AG10803 (cell line): ENCODE measurements at regions not wholly inside any gene's neighbourhood (a gene's known extent, or its start where the extent isn't known, plus 50 kb on each side); places are given as distances from the start of the nearest gene placed in this dataset.

ENCODE experiments used
- DNase-seq: peaks from one replicate; pipeline ENCODE4 v3.0.0; 2010; ENCODE audit warnings: low read depth
- H3K4me3 ChIP-seq: 2 replicates; pipeline ENCODE4 v1.5.1; 2011; ENCODE audit warnings: mild to moderate bottlenecking, low read length, control low read depth
- CTCF ChIP-seq: conservative IDR thresholded peaks from 2 replicates; pipeline ENCODE4 v1.5.1; 2011; ENCODE audit warnings: mild to moderate bottlenecking, low read length, control low read depth, inconsistent platforms

GRCh38 chr1:81388435-81388834 lies 412.3 kb upstream of the ADGRL2 start:
- DNase-seq = no peak
- no peak for TF ChIP-seq CTCF
- no peak overlapping the region for H3K4me3 ChIP-seq

GRCh38 chr1:81387446-81387845 lies 413.3 kb upstream of the ADGRL2 start:
- H3K4me3 ChIP-seq = no peak overlapping the region
- TF ChIP-seq CTCF = no peak
- DNase-seq = no peak

- no peak for DNase-seq
These were observed 418.2 kb upstream of the ADGRL2 start for GRCh38 chr1:81382561-81382960.

DNA sequence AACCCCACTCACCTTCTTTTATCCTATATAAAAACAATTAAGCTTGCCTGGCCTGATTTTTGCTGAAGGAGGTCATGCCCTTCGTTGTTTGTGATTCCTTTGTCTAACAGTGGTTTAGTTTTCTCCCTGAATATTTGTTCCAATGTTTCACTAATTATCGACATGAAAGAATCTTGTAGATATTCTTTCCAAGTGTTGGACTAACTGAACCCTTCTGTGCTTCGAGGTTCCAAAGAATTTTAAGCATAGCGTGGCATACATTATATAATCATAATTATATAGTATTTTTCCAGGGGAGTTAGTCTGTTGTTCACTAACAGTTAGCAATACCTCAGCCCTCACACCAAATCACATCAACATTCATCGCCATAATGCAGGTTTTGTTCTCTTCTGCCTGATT lies 418.9 kb upstream of the ADGRL2 start:
- H3K4me3 ChIP-seq = no peak overlapping the region
- no peak for DNase-seq
- no peak for TF ChIP-seq CTCF

More at GRCh38 chr1:81382561-81382960, 418.2 kb upstream of the ADGRL2 start:
- H3K4me3 ChIP-seq = no peak overlapping the region
- TF ChIP-seq CTCF = no peak

- DNase-seq = no peak
- no peak for TF ChIP-seq CTCF
- no peak overlapping the region for H3K4me3 ChIP-seq
These were observed 420.3 kb upstream of the ADGRL2 start for GRCh38 chr1:81380436-81380835.

- DNase-seq = no peak
- TF ChIP-seq CTCF = no peak
- no peak overlapping the region for H3K4me3 ChIP-seq
These were observed 421.3 kb upstream of the ADGRL2 start for GRCh38 chr1:81379430-81379829.

GRCh38 chr1:81377406-81377805 lies 423.3 kb upstream of the ADGRL2 start:
- DNase-seq = no peak
- no peak overlapping the region for H3K4me3 ChIP-seq

More at GRCh38 chr1:81377406-81377805, 423.3 kb upstream of the ADGRL2 start:
- no peak for TF ChIP-seq CTCF
